ENCODE measurements at regions not wholly inside any gene's neighbourhood (a gene's known extent, or its start where the extent isn't known, plus 50 kb on each side); places are given as distances from the start of the nearest gene placed in this dataset.

DNA sequence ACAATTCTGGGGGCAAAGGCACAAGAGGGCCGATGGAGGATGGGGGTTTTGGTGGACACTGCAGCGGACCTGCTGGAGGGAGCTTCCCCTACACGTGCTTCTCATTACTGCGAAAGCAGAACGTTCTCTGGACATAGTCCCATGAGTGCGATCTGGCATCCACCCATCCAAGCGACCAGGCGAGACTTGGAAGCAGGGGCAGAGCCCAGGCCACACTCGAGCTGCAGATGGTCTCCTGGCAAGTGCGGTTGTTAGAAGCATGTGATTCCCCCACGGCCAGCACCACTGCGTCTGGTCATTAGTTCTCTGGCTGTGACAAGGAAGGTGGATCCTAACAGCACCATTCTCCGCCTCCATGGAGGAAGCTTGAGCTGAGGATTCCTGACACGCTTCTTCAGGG, 118.4 kb upstream of the TCERG1L start:
- Histone ChIP-seq H3K79me2 (ENCODE audit: control insufficient read depth, insufficient read depth, low read length) (no peaks in the 10 kb centered on the region), H3K27me3 (ENCODE audit: control insufficient read depth in 2 of 2, insufficient read depth in 2 of 2, low read length in 2 of 2) (no peaks in the 10 kb centered on the region), H3K4me3 (replicated peaks in 1 of 3; ENCODE audit: insufficient read depth in 1 of 3, low read depth in 1 of 3, low read length in 3 of 3) (no peak overlapping the region), H3K27ac (ENCODE audit: insufficient read depth, low read depth, low read length) (no peak overlapping the region), H4K20me1 (replicated peaks; ENCODE audit: control insufficient read depth, extremely low read depth, insufficient read depth, low read length) (no peaks in the 10 kb centered on the region), H3K4me1 (ENCODE audit: control insufficient read depth, extremely low read depth, insufficient read depth, low read length) (no peaks in the 10 kb centered on the region), H2AFZ (ENCODE audit: low read depth, low read length) (no peak overlapping the region), H3K9me1 (replicated peaks; ENCODE audit: control insufficient read depth, extremely low read depth, insufficient read depth, low read length) (no peaks in the 10 kb centered on the region), H3K9ac (replicated peaks; ENCODE audit: extremely low read depth, insufficient read depth, low read length) (no peak overlapping the region), H3K36me3 (ENCODE audit: control insufficient read depth in 2 of 2, extremely low read depth in 1 of 2, insufficient read depth in 2 of 2, low read length in 2 of 2) (no peaks in the 10 kb centered on the region), H3K4me2 (ENCODE audit: insufficient read depth, low read length) (no peak overlapping the region), H3K9me3 (replicated peaks; ENCODE audit: control insufficient read depth, insufficient read depth, low read length) (peaks cover 11% of the 10 kb centered on the region)
- CTCF ChIA-PET: no interaction called here
- dilution Hi-C loops (cut with MboI; ENCODE audit: extremely low pct_ligation_motif_present, low sequenced_read_pairs) (no loop called here), intact Hi-C loops (cut with micrococcal nuclease) (no loop called here)
- DNase-seq (ENCODE audit: low read depth, low spot score): no peak
- POLR2A ChIA-PET: no interaction called here
- BruUV-seq (replicated peaks): no TSS peak
- TF ChIP-seq, protein P1, sequence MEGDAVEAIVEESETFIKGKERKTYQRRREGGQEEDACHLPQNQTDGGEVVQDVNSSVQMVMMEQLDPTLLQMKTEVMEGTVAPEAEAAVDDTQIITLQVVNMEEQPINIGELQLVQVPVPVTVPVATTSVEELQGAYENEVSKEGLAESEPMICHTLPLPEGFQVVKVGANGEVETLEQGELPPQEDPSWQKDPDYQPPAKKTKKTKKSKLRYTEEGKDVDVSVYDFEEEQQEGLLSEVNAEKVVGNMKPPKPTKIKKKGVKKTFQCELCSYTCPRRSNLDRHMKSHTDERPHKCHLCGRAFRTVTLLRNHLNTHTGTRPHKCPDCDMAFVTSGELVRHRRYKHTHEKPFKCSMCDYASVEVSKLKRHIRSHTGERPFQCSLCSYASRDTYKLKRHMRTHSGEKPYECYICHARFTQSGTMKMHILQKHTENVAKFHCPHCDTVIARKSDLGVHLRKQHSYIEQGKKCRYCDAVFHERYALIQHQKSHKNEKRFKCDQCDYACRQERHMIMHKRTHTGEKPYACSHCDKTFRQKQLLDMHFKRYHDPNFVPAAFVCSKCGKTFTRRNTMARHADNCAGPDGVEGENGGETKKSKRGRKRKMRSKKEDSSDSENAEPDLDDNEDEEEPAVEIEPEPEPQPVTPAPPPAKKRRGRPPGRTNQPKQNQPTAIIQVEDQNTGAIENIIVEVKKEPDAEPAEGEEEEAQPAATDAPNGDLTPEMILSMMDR (IDR thresholded peaks at IDR 0.05; ENCODE audit: extremely low read depth in 1 of 2, insufficient read depth in 1 of 2, low read depth in 1 of 2, low read length in 2 of 2): no peak
- TF ChIP-seq, protein P2, sequence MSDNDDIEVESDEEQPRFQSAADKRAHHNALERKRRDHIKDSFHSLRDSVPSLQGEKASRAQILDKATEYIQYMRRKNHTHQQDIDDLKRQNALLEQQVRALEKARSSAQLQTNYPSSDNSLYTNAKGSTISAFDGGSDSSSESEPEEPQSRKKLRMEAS (IDR thresholded peaks at IDR 0.05; ENCODE audit: insufficient read depth, insufficient read length): no peak
- TF ChIP-seq POLR2A (IDR thresholded peaks at IDR 0.05; ENCODE audit: low read depth, low read length) (no peak), JUN (IDR thresholded peaks at IDR 0.05; ENCODE audit: borderline replicate concordance, insufficient read depth, insufficient read length, low read depth) (no peak), GATA2 (IDR thresholded peaks at IDR 0.05; ENCODE audit: insufficient read depth, insufficient read length, low read depth, low read length) (no peak), FOS (IDR thresholded peaks at IDR 0.05; ENCODE audit: borderline replicate concordance, insufficient read depth, low read length) (no peak), EZH2 (IDR thresholded peaks at IDR 0.05; ENCODE audit: borderline replicate concordance, low read depth, low read length, severe bottlenecking) (no peak), POLR2AphosphoS5 (IDR thresholded peaks at IDR 0.05; ENCODE audit: insufficient read depth, low read depth, low read length) (no peak), MYC (IDR thresholded peaks at IDR 0.05; ENCODE audit: low read depth, low read length) (no peak)
- no peak for FAIRE-seq
